ENCODE measurements at regions not wholly inside any gene's neighbourhood (a gene's known extent, or its start where the extent isn't known, plus 50 kb on each side); places are given as distances from the start of the nearest gene placed in this dataset.

DNA sequence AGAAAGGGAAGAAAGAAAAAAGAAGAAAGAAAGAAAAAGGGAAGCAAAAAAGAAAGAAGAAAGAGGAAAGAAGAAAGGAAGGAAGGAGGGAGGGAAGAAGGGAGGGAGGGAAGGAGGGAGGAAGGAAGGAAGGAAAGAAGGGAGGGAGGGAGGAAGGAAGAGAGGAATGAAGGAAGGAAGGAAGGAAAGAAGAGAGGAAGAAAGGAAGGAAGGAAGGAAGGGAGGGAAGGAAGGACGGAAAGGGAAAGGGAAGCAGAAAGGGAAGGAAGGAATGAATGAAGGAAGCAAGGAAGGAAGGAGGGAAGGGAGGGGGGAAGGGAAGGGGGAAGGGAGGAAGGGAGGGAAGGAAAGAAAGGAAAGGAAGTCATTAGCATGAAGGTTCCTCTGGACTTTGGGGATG is 452.9 kb downstream of the TFAP2B start:
- TF ChIP-seq FOXP2 (optimal IDR thresholded peaks at IDR 0.05; ENCODE audit: control extremely low read depth, extremely low read length, insufficient read depth), result no peak
- TF ChIP-seq POLR2AphosphoS5 (IDR thresholded peaks at IDR 0.05; ENCODE audit: borderline replicate concordance, low read depth, low read length), result no peak
